Liver (tissue), 2 donors: ENCODE measurements at regions not wholly inside any gene's neighbourhood (a gene's known extent, or its start where the extent isn't known, plus 50 kb on each side); places are given as distances from the start of the nearest gene placed in this dataset.

Experiments used
- TF ChIP-seq, protein P1 (sequence below): IDR thresholded peaks from 2 replicates; pipeline ENCODE4 v1.6.1; 2016; ENCODE audit warnings: antibody characterized with exemption
- TF ChIP-seq, protein P2 (sequence below): fragments of 150-350 bp; IDR thresholded peaks from 2 replicates; pipeline ENCODE4 v1.5.1; 2017; ENCODE audit warnings: improper control_type of control experiment, low read depth, low read length; ENCODE audit not compliant: missing input control
- donor health status: healthy.

DNA sequence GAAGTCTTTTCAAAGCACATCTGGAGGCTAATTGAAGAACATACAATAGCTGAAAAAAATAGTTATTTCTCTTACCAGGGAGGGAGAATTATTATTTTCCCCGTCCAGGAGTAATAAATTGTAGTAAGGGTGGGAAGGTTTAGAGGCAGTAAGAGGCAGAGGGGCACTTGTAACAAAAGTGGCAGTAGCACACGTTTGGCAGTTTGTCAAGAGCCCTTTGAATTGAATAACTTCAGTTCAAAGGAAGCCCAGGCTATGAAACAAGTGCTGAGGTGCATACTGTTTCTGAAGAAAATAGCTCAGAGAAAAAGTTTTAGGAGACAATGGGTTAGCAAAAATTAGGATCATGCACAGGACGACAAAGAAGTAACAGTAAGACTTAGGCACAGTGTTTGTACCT, 451.3 kb downstream of the LRRC70 start:
- TF ChIP-seq, protein P1, sequence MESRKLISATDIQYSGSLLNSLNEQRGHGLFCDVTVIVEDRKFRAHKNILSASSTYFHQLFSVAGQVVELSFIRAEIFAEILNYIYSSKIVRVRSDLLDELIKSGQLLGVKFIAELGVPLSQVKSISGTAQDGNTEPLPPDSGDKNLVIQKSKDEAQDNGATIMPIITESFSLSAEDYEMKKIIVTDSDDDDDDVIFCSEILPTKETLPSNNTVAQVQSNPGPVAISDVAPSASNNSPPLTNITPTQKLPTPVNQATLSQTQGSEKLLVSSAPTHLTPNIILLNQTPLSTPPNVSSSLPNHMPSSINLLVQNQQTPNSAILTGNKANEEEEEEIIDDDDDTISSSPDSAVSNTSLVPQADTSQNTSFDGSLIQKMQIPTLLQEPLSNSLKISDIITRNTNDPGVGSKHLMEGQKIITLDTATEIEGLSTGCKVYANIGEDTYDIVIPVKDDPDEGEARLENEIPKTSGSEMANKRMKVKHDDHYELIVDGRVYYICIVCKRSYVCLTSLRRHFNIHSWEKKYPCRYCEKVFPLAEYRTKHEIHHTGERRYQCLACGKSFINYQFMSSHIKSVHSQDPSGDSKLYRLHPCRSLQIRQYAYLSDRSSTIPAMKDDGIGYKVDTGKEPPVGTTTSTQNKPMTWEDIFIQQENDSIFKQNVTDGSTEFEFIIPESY: no peak
- TF ChIP-seq, protein P2, sequence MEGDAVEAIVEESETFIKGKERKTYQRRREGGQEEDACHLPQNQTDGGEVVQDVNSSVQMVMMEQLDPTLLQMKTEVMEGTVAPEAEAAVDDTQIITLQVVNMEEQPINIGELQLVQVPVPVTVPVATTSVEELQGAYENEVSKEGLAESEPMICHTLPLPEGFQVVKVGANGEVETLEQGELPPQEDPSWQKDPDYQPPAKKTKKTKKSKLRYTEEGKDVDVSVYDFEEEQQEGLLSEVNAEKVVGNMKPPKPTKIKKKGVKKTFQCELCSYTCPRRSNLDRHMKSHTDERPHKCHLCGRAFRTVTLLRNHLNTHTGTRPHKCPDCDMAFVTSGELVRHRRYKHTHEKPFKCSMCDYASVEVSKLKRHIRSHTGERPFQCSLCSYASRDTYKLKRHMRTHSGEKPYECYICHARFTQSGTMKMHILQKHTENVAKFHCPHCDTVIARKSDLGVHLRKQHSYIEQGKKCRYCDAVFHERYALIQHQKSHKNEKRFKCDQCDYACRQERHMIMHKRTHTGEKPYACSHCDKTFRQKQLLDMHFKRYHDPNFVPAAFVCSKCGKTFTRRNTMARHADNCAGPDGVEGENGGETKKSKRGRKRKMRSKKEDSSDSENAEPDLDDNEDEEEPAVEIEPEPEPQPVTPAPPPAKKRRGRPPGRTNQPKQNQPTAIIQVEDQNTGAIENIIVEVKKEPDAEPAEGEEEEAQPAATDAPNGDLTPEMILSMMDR: no peak
